Neuronal stem cell (in vitro differentiated cells): ENCODE measurements at regions not wholly inside any gene's neighbourhood (a gene's known extent, or its start where the extent isn't known, plus 50 kb on each side); places are given as distances from the start of the nearest gene placed in this dataset.

ENCODE experiments used
- DNase-seq: peaks from one replicate; pipeline ENCODE4 v3.0.0-alpha.2; 2013; ENCODE audit warnings: low spot score
- H2AFZ ChIP-seq: one replicate; pipeline ENCODE4 v1.6.1; 2013; ENCODE audit warnings: mild to moderate bottlenecking, low read length, inconsistent platforms
- H2AK5ac ChIP-seq: 2 replicates; pipeline ENCODE4 v1.6.1; 2013; ENCODE audit warnings: low read depth, mild to moderate bottlenecking, inconsistent platforms, low read length, moderate library complexity, mixed read lengths
- H2BK120ac ChIP-seq: 2 replicates; pipeline ENCODE4 v1.6.1; 2013; ENCODE audit warnings: low read depth, mild to moderate bottlenecking, inconsistent platforms, low read length, moderate library complexity, mixed read lengths
- H2BK12ac ChIP-seq: one replicate; pipeline ENCODE4 v1.6.1; 2013; ENCODE audit warnings: low read length, inconsistent platforms
- H2BK15ac ChIP-seq: 2 replicates; pipeline ENCODE4 v1.6.1; 2013; ENCODE audit warnings: mild to moderate bottlenecking, low read length, inconsistent platforms, mixed read lengths
- H2BK5ac ChIP-seq: one replicate; pipeline ENCODE4 v1.6.1; 2013; ENCODE audit warnings: inconsistent platforms, mild to moderate bottlenecking, low read length, moderate library complexity
- H3K14ac ChIP-seq: one replicate; pipeline ENCODE4 v1.6.1; 2013; ENCODE audit warnings: low read length, inconsistent platforms
- H3K18ac ChIP-seq: 2 replicates; pipeline ENCODE4 v1.6.1; 2013; ENCODE audit warnings: low read length, inconsistent platforms
- H3K23ac ChIP-seq: 2 replicates; pipeline ENCODE4 v1.6.1; 2013; ENCODE audit warnings: low read depth, mild to moderate bottlenecking, mixed read lengths, low read length, inconsistent platforms; ENCODE audit not compliant: poor library complexity
- H3K27ac ChIP-seq: replicated peaks from 3 replicates; pipeline ENCODE4 v1.5.1; 2013; ENCODE audit warnings: low read length, inconsistent platforms
- H3K27me3 ChIP-seq, 3 experiments: 2 replicates each; pipeline ENCODE4 v1.6.1; 2013; ENCODE audit warnings: low read length in 3 of 3, mild to moderate bottlenecking in 2 of 3, inconsistent platforms in 1 of 3, low read depth in 1 of 3, mixed read lengths in 1 of 3, moderate library complexity in 1 of 3; ENCODE audit not compliant: control insufficient read depth in 3 of 3, insufficient read depth in 3 of 3
- H3K36me3 ChIP-seq, 2 donors: replicated peaks in 1 of 2; 2 replicates each; pipeline ENCODE4 v1.6.1; 2013; ENCODE audit warnings: low read length in 2 of 2; ENCODE audit not compliant: control insufficient read depth in 2 of 2, insufficient read depth in 2 of 2
- H3K4ac ChIP-seq: 2 replicates; pipeline ENCODE4 v1.6.1; 2013; ENCODE audit warnings: inconsistent platforms, mild to moderate bottlenecking, low read length, moderate library complexity
- H3K4me1 ChIP-seq, 2 donors: 1 replicate in 1 of 2; 2 replicates in 1 of 2; pipeline ENCODE4 v1.6.1; 2013; ENCODE audit warnings: low read length in 2 of 2, low read depth in 1 of 2; ENCODE audit not compliant: control insufficient read depth in 2 of 2, insufficient read depth in 1 of 2
- H3K4me2 ChIP-seq: one replicate; pipeline ENCODE4 v1.6.1; 2013; ENCODE audit warnings: mild to moderate bottlenecking, low read length, inconsistent platforms; ENCODE audit not compliant: insufficient read depth, poor library complexity, severe bottlenecking
- H3K4me3 ChIP-seq, 2 donors: 2 replicates each; pipeline ENCODE4 v1.5.1; 2013; ENCODE audit warnings: low read length in 2 of 2, mild to moderate bottlenecking in 2 of 2, inconsistent platforms in 1 of 2, moderate library complexity in 1 of 2
- H3K79me1 ChIP-seq: one replicate; pipeline ENCODE4 v1.6.1; 2013; ENCODE audit warnings: low read depth, mild to moderate bottlenecking, inconsistent platforms, low read length, moderate library complexity
- H3K9ac ChIP-seq: one replicate; pipeline ENCODE4 v1.6.1; 2013; ENCODE audit warnings: mild to moderate bottlenecking, low read depth, low read length, inconsistent platforms; ENCODE audit not compliant: poor library complexity
- H3K9me3 ChIP-seq, 2 donors: replicated peaks in 1 of 2; 2 replicates each; pipeline versions ENCODE3 to v1.6.1; 2013; ENCODE audit warnings: low read length in 2 of 2, mild to moderate bottlenecking in 2 of 2, inconsistent platforms in 1 of 2, low read depth in 1 of 2, mixed read lengths in 1 of 2, moderate library complexity in 1 of 2; ENCODE audit not compliant: control insufficient read depth in 2 of 2, insufficient read depth in 1 of 2
- H4K8ac ChIP-seq: one replicate; pipeline ENCODE4 v1.6.1; 2013; ENCODE audit warnings: low read depth, mild to moderate bottlenecking, inconsistent platforms, low read length, moderate library complexity
- H4K91ac ChIP-seq: one replicate; pipeline ENCODE4 v1.6.1; 2013; ENCODE audit warnings: low read length, low read depth, mild to moderate bottlenecking, inconsistent platforms; ENCODE audit not compliant: poor library complexity
- WGBS, 2 donors: extraction: QIAGEN DNeasy Blood & Tissue Kit; methylation state at CpG; one replicate each; pipeline ENCODE4 v1.1.7; 2013; ENCODE audit warnings: missing lambda C conversion rate in 2 of 2, mixed read lengths in 1 of 2; ENCODE audit not compliant: insufficient read length in 2 of 2, insufficient replicate concordance in 1 of 2; ENCODE audit errors: extremely low coverage in 2 of 2; 5-methylcytosine and 5-hydroxymethylcytosine counted together

GRCh38 chr6:90918361-90918760, 331.5 kb upstream of the MAP3K7 start:
- Histone ChIP-seq H3K27me3 (no peaks in the 10 kb centered on the region), H2BK15ac (no peak overlapping the region), H3K4ac (no peak overlapping the region)

DNA sequence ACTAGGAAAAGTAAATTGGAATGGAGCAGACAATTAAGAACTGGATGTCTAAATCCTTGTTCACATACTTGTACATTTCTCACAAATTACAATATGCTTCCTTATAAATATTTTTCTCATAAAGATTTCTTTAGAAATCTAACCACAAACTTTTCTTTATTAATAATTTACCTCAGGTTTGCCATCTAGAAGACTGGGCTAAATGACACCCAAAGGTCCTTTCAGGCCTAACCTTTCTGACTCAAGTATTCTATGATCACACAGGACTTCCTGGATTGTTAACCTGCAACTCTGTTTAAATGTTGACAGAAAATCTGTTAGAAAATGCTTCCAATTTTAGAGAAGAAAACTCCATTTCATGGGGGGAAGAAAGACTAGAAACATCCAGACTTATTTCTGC, 330.5 kb upstream of the MAP3K7 start:
- Histone ChIP-seq H3K9ac (no peak overlapping the region), H2BK12ac (no peak overlapping the region), H2BK15ac (no peak overlapping the region), H3K36me3 (no peaks in the 10 kb centered on the region), H3K9me3 (peaks cover 0 to 2% of the 10 kb centered on the region in 2 donors), H2BK5ac (no peak overlapping the region), H2AK5ac (no peak overlapping the region), H4K91ac (no peak overlapping the region), H3K23ac (no peak overlapping the region), H3K27ac (no peak overlapping the region), H3K4me2 (no peak overlapping the region), H2BK120ac (no peak overlapping the region), H3K27me3 (no peaks in the 10 kb centered on the region), H3K79me1 (no peaks in the 10 kb centered on the region), H3K4me1 (no peaks in the 10 kb centered on the region), H3K14ac (no peak overlapping the region), H3K4me3 (no peak overlapping the region), H4K8ac (no peak overlapping the region), H2AFZ (no peak overlapping the region), H3K4ac (no peak overlapping the region), H3K18ac (no peak overlapping the region)
- no peak for DNase-seq

More at GRCh38 chr6:90918361-90918760, 331.5 kb upstream of the MAP3K7 start:
- Histone ChIP-seq H2AK5ac (no peak overlapping the region), H3K4me2 (no peak overlapping the region), H4K8ac (no peak overlapping the region), H3K23ac (no peak overlapping the region), H2BK12ac (no peak overlapping the region), H3K4me1 (no peaks in the 10 kb centered on the region), H3K4me3 (no peak overlapping the region), H2AFZ (no peak overlapping the region), H3K18ac (no peak overlapping the region), H2BK5ac (no peak overlapping the region), H3K27ac (no peak overlapping the region), H3K36me3 (no peaks in the 10 kb centered on the region), H3K9me3 (peaks cover 0 to 2% of the 10 kb centered on the region in 2 donors), H3K14ac (no peak overlapping the region), H4K91ac (no peak overlapping the region), H2BK120ac (no peak overlapping the region), H3K9ac (no peak overlapping the region), H3K79me1 (no peaks in the 10 kb centered on the region)
- DNase-seq, result no peak

- H3K18ac ChIP-seq, result no peak overlapping the region
- no peak overlapping the region for H2AK5ac ChIP-seq
- no peaks in the 10 kb centered on the region for H3K4me1 ChIP-seq
- H3K4ac ChIP-seq, result no peak overlapping the region
- no peak overlapping the region for H4K91ac ChIP-seq
- no peaks in the 10 kb centered on the region for H3K27me3 ChIP-seq
- H2BK5ac ChIP-seq, result no peak overlapping the region
- no peak overlapping the region for H4K8ac ChIP-seq
- H3K23ac ChIP-seq, result no peak overlapping the region
- no peak overlapping the region for H2BK15ac ChIP-seq
- H2AFZ ChIP-seq, result no peak overlapping the region
- peaks cover 0 to 2% of the 10 kb centered on the region in 2 donors for H3K9me3 ChIP-seq
- no peak overlapping the region for H3K27ac ChIP-seq
- H3K79me1 ChIP-seq, result no peaks in the 10 kb centered on the region
- no peak for DNase-seq
- H2BK120ac ChIP-seq, result no peak overlapping the region
- WGBS, 2 donors, result no CpG with 5 or more reads among the region's 1 CpG
- H3K4me3 ChIP-seq, result no peak overlapping the region
- no peak overlapping the region for H2BK12ac ChIP-seq
- no peak overlapping the region for H3K4me2 ChIP-seq
- no peak overlapping the region for H3K14ac ChIP-seq
- no peaks in the 10 kb centered on the region for H3K36me3 ChIP-seq
- H3K9ac ChIP-seq, result no peak overlapping the region
These were observed 330.1 kb upstream of the MAP3K7 start for GRCh38 chr6:90916968-90917367.

DNA sequence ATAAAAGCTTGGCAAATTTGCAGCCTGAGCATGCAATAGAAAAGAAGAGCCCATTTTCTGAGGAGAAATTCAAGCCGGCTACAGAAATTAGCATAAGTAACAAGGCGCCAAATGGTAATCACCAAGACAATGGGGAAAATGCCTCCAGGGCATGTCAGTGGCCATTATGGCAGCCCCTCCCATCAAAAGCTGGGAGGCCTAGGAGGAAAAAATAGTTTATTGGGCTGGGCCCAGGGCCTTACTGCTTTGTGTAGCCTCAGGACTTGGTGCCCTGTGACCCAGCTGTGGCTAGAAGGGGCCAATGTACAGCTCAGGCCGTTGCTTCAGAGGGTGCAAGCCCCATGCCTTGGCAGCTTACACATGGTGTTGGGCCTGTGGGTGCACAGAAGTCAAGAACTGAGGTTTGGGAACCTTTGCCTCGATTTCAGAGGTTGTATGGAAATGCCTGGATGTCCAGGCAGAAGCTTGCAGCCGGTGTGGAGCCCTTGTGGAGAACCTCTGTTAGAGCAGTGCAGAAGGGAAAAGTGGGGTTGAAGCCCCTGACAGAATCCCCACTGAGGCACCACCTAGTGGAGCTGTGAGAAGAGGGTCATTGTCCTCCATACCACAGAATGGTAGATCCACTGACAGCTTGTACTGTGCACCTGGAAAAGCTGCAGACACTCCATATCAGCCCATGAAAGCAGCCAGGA, 328.5 kb upstream of the MAP3K7 start:
- H2BK15ac ChIP-seq, result no peak overlapping the region
- no peak overlapping the region for H2BK5ac ChIP-seq
- no peak overlapping the region for H3K18ac ChIP-seq
- no peak overlapping the region for H3K4me2 ChIP-seq
- H3K9me3 ChIP-seq, result peaks cover 0 to 2% of the 10 kb centered on the region in 2 donors
- no peak overlapping the region for H3K27ac ChIP-seq
- no peak overlapping the region for H3K14ac ChIP-seq
- H3K4me1 ChIP-seq, result no peaks in the 10 kb centered on the region
- no peak overlapping the region for H2AFZ ChIP-seq
- H2BK12ac ChIP-seq, result no peak overlapping the region
- H3K4ac ChIP-seq, result no peak overlapping the region
- H3K4me3 ChIP-seq, result no peak overlapping the region
- H2AK5ac ChIP-seq, result no peak overlapping the region
- WGBS, 2 donors, result no CpG with 5 or more reads among the region's 5 CpGs
- H2BK120ac ChIP-seq, result no peak overlapping the region
- no peak overlapping the region for H3K23ac ChIP-seq
- H3K79me1 ChIP-seq, result no peaks in the 10 kb centered on the region
- H3K27me3 ChIP-seq, result no peaks in the 10 kb centered on the region
- H4K8ac ChIP-seq, result no peak overlapping the region
- H3K9ac ChIP-seq, result no peak overlapping the region
- no peaks in the 10 kb centered on the region for H3K36me3 ChIP-seq
- no peak for DNase-seq
- H4K91ac ChIP-seq, result no peak overlapping the region
